Stimulated activated CD4-positive, alpha-beta T cell treated with anti-CD3 and anti-CD28 coated beads, Interleukin-15, amount 100 ng/mL, for 48 hours (primary cell): ENCODE measurements at regions not wholly inside any gene's neighbourhood (a gene's known extent, or its start where the extent isn't known, plus 50 kb on each side); places are given as distances from the start of the nearest gene placed in this dataset.
"Not testable (repeated sequence)": the region's sequence is repeated elsewhere in the genome, so short reads cannot be mapped to it uniquely, and the experiment has no call there.

Experiments used
- DNase-seq, 2 donors: peaks; one replicate each; pipeline ENCODE4 v3.0.0-alpha.2; 2020; ENCODE audit warnings: low read depth in 2 of 2

DNA sequence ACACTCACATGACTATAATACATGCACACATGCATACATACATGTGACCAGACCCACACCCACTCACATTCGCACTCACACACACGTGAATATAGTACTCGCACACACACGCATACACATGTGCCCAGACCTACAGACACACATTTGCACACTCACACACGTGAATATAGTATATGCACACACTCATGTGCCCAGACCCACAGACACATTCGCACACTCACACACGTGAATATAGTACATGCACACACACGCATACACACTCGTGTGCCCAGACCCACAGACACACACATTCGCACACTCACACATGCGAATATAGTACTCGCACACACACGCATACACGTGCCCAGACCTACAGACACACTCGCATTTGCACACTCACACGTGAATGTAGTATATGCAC, 186.9 kb downstream of the NPIPB11 start:
- not testable (repeated sequence) for DNase-seq

- DNase-seq = not testable (repeated sequence)
These were observed 187.9 kb downstream of the NPIPB11 start for GRCh38 chr16:29218649-29219048.

DNA sequence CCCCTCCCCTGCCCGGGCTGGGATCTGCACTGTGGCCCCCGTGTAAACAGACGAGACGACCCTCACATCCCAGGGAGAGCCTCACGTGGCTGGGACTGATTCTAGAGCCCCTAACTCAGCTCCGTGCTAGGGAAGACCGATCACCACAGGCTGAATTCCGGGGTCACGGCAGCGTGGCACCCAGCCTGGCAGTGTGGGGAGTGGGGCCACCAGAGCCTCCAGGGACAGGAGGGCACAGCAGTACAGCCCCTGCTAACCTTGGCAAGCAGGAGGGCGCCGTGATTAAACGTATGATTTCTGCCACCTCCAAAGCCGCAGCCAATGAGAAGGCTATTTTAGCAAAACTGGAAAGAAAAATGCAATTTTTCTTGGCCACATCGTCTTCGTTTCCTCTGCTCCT, 188.3 kb downstream of the NPIPB11 start:
- not testable (repeated sequence) for DNase-seq

DNA sequence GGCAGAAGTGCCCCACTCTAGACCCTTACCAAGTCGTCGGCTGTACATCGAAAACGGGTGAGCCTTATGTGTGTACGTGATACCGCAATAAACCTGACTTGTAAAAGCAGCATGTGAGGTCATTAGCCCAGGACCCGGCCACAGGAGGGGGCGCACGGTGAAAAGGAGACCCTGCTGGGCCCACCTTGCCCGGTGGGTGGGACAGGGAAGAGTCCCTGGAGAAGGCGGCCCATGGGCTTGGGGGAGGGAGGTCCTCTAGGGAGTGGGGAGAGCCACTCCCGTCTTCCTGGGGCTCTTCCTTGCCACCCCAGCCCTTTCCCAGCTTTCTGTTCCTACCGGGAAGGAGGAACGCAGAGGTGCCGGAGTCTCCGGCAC, 188.8 kb downstream of the NPIPB11 start:
- DNase-seq = not testable (repeated sequence)

- not testable (repeated sequence) for DNase-seq
These were observed 189.3 kb downstream of the NPIPB11 start for GRCh38 chr16:29217104-29217751.

GRCh38 chr16:29213770-29214169, 192.7 kb downstream of the NPIPB11 start:
- not testable (repeated sequence) for DNase-seq

- not testable (repeated sequence) for DNase-seq
These were observed 193.3 kb downstream of the NPIPB11 start for GRCh38 chr16:29213251-29213650.

- not testable (repeated sequence) for DNase-seq
These were observed 194.2 kb downstream of the NPIPB11 start for GRCh38 chr16:29212084-29213027.

DNA sequence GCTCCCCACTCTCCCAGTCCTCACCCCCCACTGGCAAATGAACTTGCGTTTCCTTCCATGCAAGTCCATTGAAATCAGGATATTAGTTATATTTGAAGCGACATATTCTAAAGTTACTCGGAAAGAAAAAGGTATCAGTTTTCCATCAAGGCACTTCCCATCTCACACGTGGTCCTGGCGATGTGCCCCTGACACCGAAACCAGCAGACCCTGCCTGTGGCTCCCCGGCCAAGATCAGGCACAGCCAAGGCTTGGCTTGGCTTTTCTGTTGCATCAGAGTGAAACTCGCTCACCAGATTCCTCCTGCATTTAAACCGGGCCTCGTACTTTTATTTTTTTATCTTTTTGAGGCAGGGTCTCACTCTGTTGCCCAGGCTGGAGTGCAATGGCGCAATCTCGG, 195.1 kb downstream of the NPIPB11 start:
- DNase-seq = not testable (repeated sequence)

DNA sequence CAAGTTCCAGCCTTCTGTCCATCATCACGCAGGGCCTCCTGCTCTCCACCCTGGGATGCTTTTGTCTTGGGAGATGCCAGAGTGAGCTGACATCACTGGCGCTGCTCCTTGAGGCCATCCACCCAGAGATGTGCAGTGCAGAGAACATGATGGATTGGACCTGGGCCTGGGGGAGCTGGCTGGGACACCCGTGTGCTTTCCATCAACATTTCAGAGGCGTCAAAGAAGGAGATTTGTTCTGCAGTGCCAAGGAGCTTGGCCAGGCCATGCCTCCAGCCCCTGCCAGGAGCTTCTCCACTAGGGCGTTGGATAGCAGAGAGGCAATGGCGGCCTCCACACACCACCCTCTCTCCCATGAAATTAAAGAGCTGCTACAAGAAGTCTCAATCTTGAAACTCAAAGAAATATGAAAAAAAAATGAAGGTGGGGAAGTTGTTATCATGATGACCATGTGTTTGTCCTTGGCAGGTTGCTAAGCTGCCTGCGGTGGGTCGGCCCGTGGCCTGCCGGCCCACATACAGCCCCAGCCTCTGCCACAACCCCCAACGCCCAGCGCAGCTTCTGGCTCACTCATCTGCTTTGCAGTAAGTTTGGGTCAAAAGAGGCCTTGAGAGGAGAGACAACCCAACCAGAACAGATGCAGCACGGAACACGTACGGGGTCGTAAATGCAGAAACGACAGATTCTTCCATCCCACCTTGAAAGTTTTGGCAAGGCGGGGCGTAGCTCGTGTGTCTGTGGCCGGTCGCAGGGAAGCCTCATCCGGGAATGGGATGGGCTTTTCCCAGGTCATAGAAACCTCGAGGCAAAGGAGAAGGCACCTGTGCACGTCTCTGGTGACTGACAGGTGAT, 196.0 kb downstream of the NPIPB11 start:
- not testable (repeated sequence) for DNase-seq

GRCh38 chr16:29206120-29206519, 200.4 kb downstream of the NPIPB11 start:
- DNase-seq = not testable (repeated sequence)

GRCh38 chr16:29205151-29205550, 201.4 kb downstream of the NPIPB11 start:
- DNase-seq = not testable (repeated sequence)

- DNase-seq = no peak
These were observed 201.7 kb downstream of the NPIPB11 start for GRCh38 chr16:29204806-29205135.

DNA sequence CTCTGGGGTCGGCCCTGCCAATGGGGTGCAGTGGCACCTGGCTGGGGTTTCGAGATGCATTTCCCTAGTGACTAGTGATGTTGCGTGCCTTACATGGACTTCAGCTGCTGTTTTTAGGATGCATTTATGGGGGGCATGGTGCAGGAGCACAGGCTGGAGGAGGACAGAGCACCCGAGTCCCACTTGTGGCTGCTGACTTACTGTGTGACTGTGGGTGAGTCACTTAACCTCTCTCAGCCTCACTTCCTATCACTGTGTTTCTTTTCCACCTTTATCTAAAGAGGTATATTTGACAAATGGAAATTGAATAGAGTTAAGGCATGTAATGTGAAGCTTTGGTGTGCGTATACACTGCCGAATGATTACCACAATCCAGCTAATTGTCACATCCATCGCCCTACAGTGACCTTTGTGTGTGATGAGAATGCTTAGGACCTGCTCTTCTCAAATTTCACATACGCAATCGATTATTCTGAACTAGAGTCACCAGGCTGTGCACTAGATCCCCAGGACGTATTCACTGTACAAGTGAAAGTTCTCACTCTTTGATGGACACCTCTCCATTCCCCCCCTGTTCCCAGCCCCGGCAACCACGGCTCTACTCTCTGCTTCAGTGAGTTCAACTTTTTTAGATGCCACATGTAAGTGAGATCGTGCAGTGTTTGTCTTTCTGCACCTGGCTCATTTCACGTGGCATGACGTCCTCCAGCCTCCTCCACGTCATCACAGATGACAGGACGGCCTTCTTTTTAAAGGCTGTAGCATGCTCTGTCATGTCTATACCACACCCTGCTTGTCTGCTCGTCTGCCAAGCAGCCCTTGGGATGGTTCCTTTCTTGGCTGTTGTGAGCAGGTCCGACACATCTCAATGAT, 202.3 kb downstream of the NPIPB11 start:
- DNase-seq = not testable (repeated sequence)

DNA sequence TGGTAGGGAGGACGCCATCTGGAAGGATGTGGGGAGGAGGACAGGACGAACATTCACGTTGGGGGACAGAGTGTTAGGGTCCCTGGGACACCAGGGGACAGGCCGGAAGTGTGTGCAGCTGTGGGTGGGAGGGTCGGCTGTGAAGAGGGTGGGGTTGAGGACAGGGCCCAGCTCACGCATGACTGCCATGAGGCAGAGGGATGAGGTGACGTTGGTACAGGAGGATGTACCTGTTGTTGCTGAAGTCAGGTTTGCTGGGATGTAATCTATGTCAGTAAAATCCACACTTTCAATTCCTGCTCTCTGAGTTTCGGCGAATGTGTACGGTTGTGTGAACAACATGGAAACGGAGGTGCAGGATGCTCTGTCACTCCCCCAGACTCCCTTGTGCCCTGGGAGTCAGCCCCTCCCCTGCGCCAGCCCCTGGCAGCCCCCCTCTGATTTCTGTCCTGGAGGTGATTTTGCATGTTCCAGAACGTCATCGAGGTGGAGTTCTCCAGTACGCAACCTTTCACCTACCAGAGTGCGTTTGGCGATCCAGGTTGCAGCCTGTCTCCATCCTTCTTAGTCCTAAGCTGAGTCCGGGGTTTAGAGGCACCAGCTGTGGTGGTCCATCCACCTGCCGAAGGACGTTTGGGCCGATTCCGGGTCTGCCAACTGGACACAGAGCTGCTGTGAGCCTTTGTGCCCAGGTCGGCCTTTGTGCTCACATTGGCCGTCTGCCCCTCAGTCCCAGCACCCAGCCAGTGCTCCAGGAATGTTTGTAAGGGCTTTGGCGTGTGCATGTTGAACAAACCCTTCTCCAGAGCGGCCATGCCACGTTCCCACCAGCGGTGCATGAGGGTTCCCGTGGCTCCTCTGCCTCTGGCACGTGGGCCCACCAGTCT, 203.2 kb downstream of the NPIPB11 start:
- DNase-seq = not testable (repeated sequence)

DNA sequence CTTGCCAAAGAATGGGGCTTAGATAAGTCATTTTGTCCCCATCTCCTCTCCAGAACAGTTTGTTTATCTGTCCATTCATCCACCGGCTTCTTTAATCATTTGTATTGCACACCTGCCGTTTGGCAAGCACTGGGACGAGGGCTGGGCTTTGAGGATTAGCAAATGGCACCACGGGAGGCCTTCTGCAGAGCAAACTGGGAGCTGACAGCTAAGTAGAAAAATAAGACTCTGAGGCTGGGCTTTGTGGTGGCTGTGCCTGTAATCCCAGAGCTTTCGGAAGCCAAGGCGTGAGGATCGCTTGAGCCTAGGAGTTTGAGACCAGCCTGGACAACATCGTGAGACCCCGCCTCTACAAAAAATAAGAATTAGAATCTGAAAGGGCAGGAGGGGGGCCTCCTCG, 203.9 kb downstream of the NPIPB11 start:
- not testable (repeated sequence) for DNase-seq

- not testable (repeated sequence) for DNase-seq
These were observed 204.4 kb downstream of the NPIPB11 start for GRCh38 chr16:29202025-29202632.

- not testable (repeated sequence) for DNase-seq
These were observed 205.1 kb downstream of the NPIPB11 start for GRCh38 chr16:29201296-29202024.

DNA sequence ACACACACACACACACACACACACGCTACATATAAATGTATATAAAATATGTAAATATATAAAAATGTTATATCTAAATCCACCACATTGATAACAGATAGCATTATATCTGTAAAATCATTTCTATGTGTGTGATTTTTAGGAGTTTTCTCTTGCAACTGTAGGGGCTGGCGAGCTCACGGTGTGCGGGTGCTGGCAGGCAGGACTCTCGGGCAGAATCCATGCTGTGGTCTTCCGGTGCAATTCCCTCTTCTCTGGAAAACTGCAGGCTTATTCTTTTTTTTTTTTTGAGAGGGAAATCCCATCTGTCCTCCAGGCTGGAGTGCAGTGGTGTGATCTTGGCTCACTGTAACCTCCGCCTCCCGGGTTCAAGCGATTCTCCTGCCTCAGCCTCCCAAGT, 205.8 kb downstream of the NPIPB11 start:
- DNase-seq = not testable (repeated sequence)
